NCI-H510A treated with DMSO at 0.1 percent for 48 hours (cell line): ENCODE measurements at regions not wholly inside any gene's neighbourhood (a gene's known extent, or its start where the extent isn't known, plus 50 kb on each side); places are given as distances from the start of the nearest gene placed in this dataset.

Source experiments
- DNase-seq: peaks from one replicate; lab custom pipeline; 2025; lab: John Stamatoyannopoulos, UW

- DNase-seq = no peak
Observed at GRCh38 chr5:34533582-34534522, 122.3 kb upstream of the RAI14 start.

GRCh38 chr5:34534523-34535103 lies 121.5 kb upstream of the RAI14 start:
- DNase-seq = no peak

- DNase-seq = no peak
Observed at GRCh38 chr5:34535433-34535832, 120.7 kb upstream of the RAI14 start.

GRCh38 chr5:34535944-34536623 lies 120.0 kb upstream of the RAI14 start:
- no peak for DNase-seq

- DNase-seq = no peak
Observed at GRCh38 chr5:34536699-34537098, 119.4 kb upstream of the RAI14 start.

- no peak for DNase-seq
Observed at GRCh38 chr5:34538026-34538672, 118.0 kb upstream of the RAI14 start.

- no peak for DNase-seq
Observed at GRCh38 chr5:34539183-34539582, 116.9 kb upstream of the RAI14 start.

- DNase-seq = no peak
Observed at GRCh38 chr5:34541067-34541466, 115.1 kb upstream of the RAI14 start.

- DNase-seq = no peak
Observed at GRCh38 chr5:34542818-34543217, 113.3 kb upstream of the RAI14 start.

GRCh38 chr5:34543687-34544086 lies 112.4 kb upstream of the RAI14 start:
- no peak for DNase-seq

- DNase-seq = no peak
Observed at GRCh38 chr5:34544403-34544802, 111.7 kb upstream of the RAI14 start.

- no peak for DNase-seq
Observed at GRCh38 chr5:34545164-34545563, 111.0 kb upstream of the RAI14 start.

- no peak for DNase-seq
Observed at GRCh38 chr5:34545626-34546025, 110.5 kb upstream of the RAI14 start.

GRCh38 chr5:34547300-34548085 lies 108.6 kb upstream of the RAI14 start:
- DNase-seq = no peak

GRCh38 chr5:34548086-34548403 lies 108.1 kb upstream of the RAI14 start:
- no peak for DNase-seq

- DNase-seq = no peak
Observed at GRCh38 chr5:34550247-34550646, 105.9 kb upstream of the RAI14 start.

- DNase-seq = no peak
Observed at GRCh38 chr5:34550964-34551363, 105.2 kb upstream of the RAI14 start.

- no peak for DNase-seq
Observed at GRCh38 chr5:34551911-34552433, 104.2 kb upstream of the RAI14 start.

GRCh38 chr5:34552686-34553085 lies 103.4 kb upstream of the RAI14 start:
- DNase-seq = no peak

- no peak for DNase-seq
Observed at GRCh38 chr5:34553581-34553980, 102.5 kb upstream of the RAI14 start.

GRCh38 chr5:34554641-34555040 lies 101.5 kb upstream of the RAI14 start:
- no peak for DNase-seq
